ENCODE measurements at regions not wholly inside any gene's neighbourhood (a gene's known extent, or its start where the extent isn't known, plus 50 kb on each side); places are given as distances from the start of the nearest gene placed in this dataset.
"Not testable (repeated sequence)": the region's sequence is repeated elsewhere in the genome, so short reads cannot be mapped to it uniquely, and the experiment has no call there.

GRCh38 chrX:94635003-94635402 is 961.0 kb downstream of the FAM133A start:
- no peak for DNase-seq

- DNase-seq = no peak
These were observed 971.7 kb downstream of the FAM133A start for GRCh38 chrX:94645726-94646125.

GRCh38 chrX:94655180-94655579 is 981.2 kb downstream of the FAM133A start:
- DNase-seq = no peak

GRCh38 chrX:94662689-94663088 is 988.7 kb downstream of the FAM133A start:
- no peak for DNase-seq

- DNase-seq = no peak
These were observed 1002.3 kb downstream of the FAM133A start for GRCh38 chrX:94676285-94676684.

GRCh38 chrX:94686071-94686470 is 1012.1 kb downstream of the FAM133A start:
- DNase-seq = no peak

- DNase-seq = no peak
These were observed 1021.9 kb downstream of the FAM133A start for GRCh38 chrX:94695910-94696309.

- not testable (repeated sequence) for DNase-seq
These were observed 1030.6 kb downstream of the FAM133A start for GRCh38 chrX:94704348-94705256.

GRCh38 chrX:94721386-94721785 is 1047.4 kb downstream of the FAM133A start:
- DNase-seq = no peak

GRCh38 chrX:94722578-94722977 is 1048.6 kb downstream of the FAM133A start:
- no peak for DNase-seq

- no peak for DNase-seq
These were observed 1068.8 kb downstream of the FAM133A start for GRCh38 chrX:94742772-94743171.

- no peak for DNase-seq
These were observed 1069.5 kb downstream of the FAM133A start for GRCh38 chrX:94743478-94743877.

GRCh38 chrX:94744786-94745185 is 1070.8 kb downstream of the FAM133A start:
- DNase-seq = no peak

GRCh38 chrX:94751611-94752010 is 1077.6 kb downstream of the FAM133A start:
- no peak for DNase-seq

- DNase-seq = no peak
These were observed 1078.6 kb downstream of the FAM133A start for GRCh38 chrX:94752434-94753169.

GRCh38 chrX:94758130-94758529 is 1084.1 kb downstream of the FAM133A start:
- no peak for DNase-seq

- DNase-seq = no peak
These were observed 1101.6 kb downstream of the FAM133A start for GRCh38 chrX:94775640-94776039.

GRCh38 chrX:94813541-94813940 is 1139.5 kb downstream of the FAM133A start:
- DNase-seq = no peak

- DNase-seq = no peak
These were observed 1140.2 kb downstream of the FAM133A start for GRCh38 chrX:94814216-94814615.

GRCh38 chrX:94830717-94831116 is 1156.7 kb downstream of the FAM133A start:
- no peak for DNase-seq

- no peak for DNase-seq
These were observed 1157.4 kb downstream of the FAM133A start for GRCh38 chrX:94831364-94831763.

- DNase-seq = no peak
These were observed 1160.2 kb downstream of the FAM133A start for GRCh38 chrX:94834226-94834625.

GRCh38 chrX:94850811-94851210 is 1176.8 kb downstream of the FAM133A start:
- DNase-seq = peak in 1 of 2 experiments; percentile 27

GRCh38 chrX:94854251-94854650 is 1180.2 kb downstream of the FAM133A start:
- no peak for DNase-seq

Measured in NCI-H187 (cell line).